SJCRH30 (cell line): ENCODE measurements at regions not wholly inside any gene's neighbourhood (a gene's known extent, or its start where the extent isn't known, plus 50 kb on each side); places are given as distances from the start of the nearest gene placed in this dataset.

Source experiments
- DNase-seq, 2 experiments: peaks; one replicate each; pipeline ENCODE4 v3.0.0-alpha.2; 2015 to 2020
- H3K27ac ChIP-seq: fragments of 250-450 bp; sonication (Bioruptor Pico); 2 replicates; pipeline ENCODE4 v1.5.1; 2020; ENCODE audit warnings: mild to moderate bottlenecking, moderate library complexity
- H3K27me3 ChIP-seq: fragments of 250-450 bp; sonication (Bioruptor Pico); 2 replicates; pipeline ENCODE4 v1.5.1; 2020; ENCODE audit warnings: mild to moderate bottlenecking, moderate library complexity
- H3K36me3 ChIP-seq: fragments of 250-450 bp; sonication (Bioruptor Pico); 2 replicates; pipeline ENCODE4 v1.5.1; 2020; ENCODE audit warnings: mild to moderate bottlenecking, moderate library complexity
- H3K4me1 ChIP-seq: fragments of 250-450 bp; sonication (Bioruptor Pico); 2 replicates; pipeline ENCODE4 v1.5.1; 2020; ENCODE audit warnings: mild to moderate bottlenecking, moderate library complexity
- H3K4me3 ChIP-seq: fragments of 250-450 bp; sonication (Bioruptor Pico); 2 replicates; pipeline ENCODE4 v1.5.1; 2020; ENCODE audit warnings: mild to moderate bottlenecking, moderate library complexity
- H3K9me3 ChIP-seq: fragments of 250-450 bp; sonication (Bioruptor Pico); replicated peaks from 2 replicates; pipeline ENCODE4 v1.5.1; 2020; ENCODE audit warnings: mild to moderate bottlenecking, moderate library complexity

- Histone ChIP-seq H3K4me1 (0 out of 2 replicates have a peak, but pooled peaks cover 8% of the 10 kb centered on the region), H3K27ac (no peak overlapping the region), H3K27me3 (no peaks in the 10 kb centered on the region), H3K4me3 (no peak overlapping the region), H3K36me3 (no peaks in the 10 kb centered on the region), H3K9me3 (no peaks in the 10 kb centered on the region)
- no peak for DNase-seq
Observed at GRCh38 chr20:24745206-24745605, 203.9 kb upstream of the CST7 start.

- Histone ChIP-seq H3K36me3 (no peaks in the 10 kb centered on the region), H3K4me3 (no peak overlapping the region), H3K27me3 (no peaks in the 10 kb centered on the region), H3K9me3 (no peaks in the 10 kb centered on the region), H3K27ac (no peak overlapping the region), H3K4me1 (0 out of 2 replicates have a peak, but pooled peaks cover 8% of the 10 kb centered on the region)
- DNase-seq = no peak
Observed at GRCh38 chr20:24745617-24746350, 203.3 kb upstream of the CST7 start.

GRCh38 chr20:24746351-24746685 is 202.8 kb upstream of the CST7 start:
- Histone ChIP-seq H3K4me3 (no peak overlapping the region), H3K4me1 (0 out of 2 replicates have a peak, but pooled peaks cover 8% of the 10 kb centered on the region), H3K27ac (no peak overlapping the region), H3K36me3 (no peaks in the 10 kb centered on the region), H3K9me3 (no peaks in the 10 kb centered on the region), H3K27me3 (no peaks in the 10 kb centered on the region)
- no peak for DNase-seq

- 0 out of 2 replicates have a peak, but pooled peaks cover 8% of the 10 kb centered on the region for H3K4me1 ChIP-seq
- no peak overlapping the region for H3K27ac ChIP-seq
- DNase-seq = peak in 1 of 2 experiments; percentile 44
- H3K27me3 ChIP-seq = no peaks in the 10 kb centered on the region
- no peaks in the 10 kb centered on the region for H3K36me3 ChIP-seq
- no peaks in the 10 kb centered on the region for H3K9me3 ChIP-seq
- H3K4me3 ChIP-seq = no peak overlapping the region
Observed at GRCh38 chr20:24747010-24747712, 201.9 kb upstream of the CST7 start.

GRCh38 chr20:24747881-24748595 is 201.0 kb upstream of the CST7 start:
- DNase-seq = no peak
- 0 out of 2 replicates have a peak, but pooled peaks cover 8% of the 10 kb centered on the region for H3K4me1 ChIP-seq
- no peaks in the 10 kb centered on the region for H3K36me3 ChIP-seq
- H3K27ac ChIP-seq = no peak overlapping the region
- H3K27me3 ChIP-seq = no peaks in the 10 kb centered on the region
- no peaks in the 10 kb centered on the region for H3K9me3 ChIP-seq
- no peak overlapping the region for H3K4me3 ChIP-seq

GRCh38 chr20:24751551-24751950 is 197.5 kb upstream of the CST7 start:
- Histone ChIP-seq H3K9me3 (no peaks in the 10 kb centered on the region), H3K27me3 (no peaks in the 10 kb centered on the region)
- no peak for DNase-seq

GRCh38 chr20:24752612-24753011 is 196.5 kb upstream of the CST7 start:
- peaks cover 26% of the 10 kb centered on the region for H3K4me1 ChIP-seq
- H3K4me3 ChIP-seq = no peak overlapping the region
- DNase-seq = no peak
- no peak overlapping the region for H3K27ac ChIP-seq
- H3K9me3 ChIP-seq = no peaks in the 10 kb centered on the region
- H3K27me3 ChIP-seq = no peaks in the 10 kb centered on the region
- H3K36me3 ChIP-seq = no peaks in the 10 kb centered on the region

More at GRCh38 chr20:24751551-24751950, 197.5 kb upstream of the CST7 start:
- no peaks in the 10 kb centered on the region for H3K36me3 ChIP-seq
- no peak overlapping the region for H3K4me3 ChIP-seq
- peaks cover 30% of the 10 kb centered on the region for H3K4me1 ChIP-seq
- H3K27ac ChIP-seq = no peak overlapping the region

- DNase-seq = no peak
Observed at GRCh38 chr20:24753130-24753529, 195.9 kb upstream of the CST7 start.

GRCh38 chr20:24754691-24755090 is 194.4 kb upstream of the CST7 start:
- Histone ChIP-seq H3K27me3 (no peaks in the 10 kb centered on the region), H3K27ac (peak overlapping the region; percentile 59), H3K4me1 (peaks cover 25% of the 10 kb centered on the region), H3K36me3 (no peaks in the 10 kb centered on the region), H3K9me3 (no peaks in the 10 kb centered on the region), H3K4me3 (no peak overlapping the region)
- DNase-seq = no peak

More at GRCh38 chr20:24753130-24753529, 195.9 kb upstream of the CST7 start:
- Histone ChIP-seq H3K9me3 (no peaks in the 10 kb centered on the region), H3K27me3 (no peaks in the 10 kb centered on the region), H3K27ac (no peak overlapping the region), H3K4me3 (no peak overlapping the region), H3K4me1 (peaks cover 25% of the 10 kb centered on the region), H3K36me3 (no peaks in the 10 kb centered on the region)

- DNase-seq = peak; percentile 45 to 70
- Histone ChIP-seq H3K27me3 (no peaks in the 10 kb centered on the region), H3K36me3 (no peaks in the 10 kb centered on the region), H3K4me1 (peaks cover 25% of the 10 kb centered on the region), H3K27ac (peak overlapping the region; percentile 59), H3K9me3 (no peaks in the 10 kb centered on the region), H3K4me3 (no peak overlapping the region)
Observed at GRCh38 chr20:24755411-24755922, 193.6 kb upstream of the CST7 start.

- Histone ChIP-seq H3K9me3 (no peaks in the 10 kb centered on the region), H3K4me3 (no peak overlapping the region), H3K27me3 (no peaks in the 10 kb centered on the region), H3K4me1 (peaks cover 25% of the 10 kb centered on the region), H3K27ac (peak overlapping the region; percentile 59), H3K36me3 (no peaks in the 10 kb centered on the region)
- peak in 1 of 2 experiments; percentile 53 for DNase-seq
Observed at GRCh38 chr20:24756292-24757025, 192.6 kb upstream of the CST7 start.

- Histone ChIP-seq H3K27me3 (no peaks in the 10 kb centered on the region), H3K27ac (no peak overlapping the region), H3K36me3 (no peaks in the 10 kb centered on the region), H3K4me3 (no peak overlapping the region), H3K9me3 (no peaks in the 10 kb centered on the region), H3K4me1 (peaks cover 4% of the 10 kb centered on the region)
- peak in 1 of 2 experiments; percentile 0 for DNase-seq
Observed at GRCh38 chr20:24761220-24762065, 187.6 kb upstream of the CST7 start.

- Histone ChIP-seq H3K4me3 (no peak overlapping the region), H3K27ac (no peak overlapping the region), H3K36me3 (no peaks in the 10 kb centered on the region), H3K27me3 (no peaks in the 10 kb centered on the region), H3K9me3 (no peaks in the 10 kb centered on the region), H3K4me1 (peaks cover 6% of the 10 kb centered on the region)
- peak in 1 of 2 experiments; percentile 1 for DNase-seq
Observed at GRCh38 chr20:24762371-24762770, 186.7 kb upstream of the CST7 start.
